Caco-2 (cell line): ENCODE measurements at regions not wholly inside any gene's neighbourhood (a gene's known extent, or its start where the extent isn't known, plus 50 kb on each side); places are given as distances from the start of the nearest gene placed in this dataset.

Experiments
- BruUV-seq: library from RNA; stranded (reverse); fragments of 400-500 nt; replicated peaks from 2 replicates; lab custom pipeline; 2021; lab: Mats Ljungman, UMichigan
- CTCF ChIA-PET: fragments of 300-600 bp; sonication (Branson Sonifier 250); formaldehyde crosslinking; loops from one replicate; lab custom pipeline; 2022; ENCODE audit warnings: antibody characterized with exemption; lab: Charles Lee
- POLR2A ChIA-PET: fragments of 300-600 bp; sonication (Branson Sonifier 250); formaldehyde crosslinking; loops from one replicate; lab custom pipeline; 2022; ENCODE audit warnings: antibody characterized with exemption; lab: Charles Lee
- DNase-seq, 2 experiments: peaks; one replicate each; pipeline versions ENCODE4 v3.0.0 to v3.0.0-alpha.2; 2020 to 2022
- H3K27me3 ChIP-seq: replicated peaks from 2 replicates; pipeline ENCODE4 v1.6.0; 2011; ENCODE audit warnings: low read length; ENCODE audit not compliant: control insufficient read depth, insufficient read depth
- H3K36me3 ChIP-seq: 2 replicates; pipeline ENCODE4 v1.5.1; 2011; ENCODE audit warnings: low read length; ENCODE audit not compliant: control insufficient read depth, insufficient read depth
- H3K4me1 ChIP-seq: fragments of 250-450 bp; sonication (Bioruptor Pico); 2 replicates; pipeline ENCODE4 v1.5.1; 2020; ENCODE audit warnings: mild to moderate bottlenecking
- H3K4me3 ChIP-seq: 2 replicates; pipeline ENCODE4 v1.5.1; 2011; ENCODE audit warnings: low read depth, mild to moderate bottlenecking, control low read depth, low read length
- H3K9me3 ChIP-seq: fragments of 250-450 bp; sonication (Bioruptor Pico); 2 replicates; pipeline ENCODE4 v1.5.1; 2020; ENCODE audit warnings: mild to moderate bottlenecking, moderate library complexity
- H3K27ac Mint-ChIP-seq: one replicate; pipeline ENCODE4 v1.8.0; 2022; ENCODE audit warnings: mixed read lengths; ENCODE audit not compliant: unreplicated experiment
- H3K27me3 Mint-ChIP-seq: one replicate; pipeline ENCODE4 v1.8.0; 2022; ENCODE audit warnings: mixed read lengths; ENCODE audit not compliant: insufficient read depth, unreplicated experiment
- H3K36me3 Mint-ChIP-seq: one replicate; pipeline ENCODE4 v1.8.0; 2022; ENCODE audit warnings: mild to moderate bottlenecking, mixed read lengths; ENCODE audit not compliant: insufficient read depth, unreplicated experiment
- H3K4me1 Mint-ChIP-seq: one replicate; pipeline ENCODE4 v1.8.0; 2022; ENCODE audit warnings: low read depth, mixed read lengths; ENCODE audit not compliant: unreplicated experiment
- H3K4me3 Mint-ChIP-seq: one replicate; pipeline ENCODE4 v1.8.0; 2022; ENCODE audit warnings: mild to moderate bottlenecking, moderate library complexity, mixed read lengths; ENCODE audit not compliant: unreplicated experiment
- H3K9me3 Mint-ChIP-seq: one replicate; pipeline ENCODE4 v1.8.0; 2022; ENCODE audit warnings: mixed read lengths; ENCODE audit not compliant: unreplicated experiment
- intact Hi-C: fragments of 100-400 bp; cut with micrococcal nuclease; formaldehyde crosslinking; loops from one replicate; pipeline ENCODE4 v1.10.0; 2022; ENCODE audit not compliant: unreplicated experiment
- TF ChIP-seq, protein P1 (sequence below), 2 experiments: fragments of 200-600 bp in 1 of 2; IDR thresholded peaks; 1 replicate in 1 of 2; 2 replicates in 1 of 2; pipeline versions ENCODE4 v1.5.1 to v1.8.0; 2011 to 2022; ENCODE audit warnings: antibody characterized with exemption in 1 of 2, control low read depth in 1 of 2, inconsistent platforms in 1 of 2, low read depth in 1 of 2, low read length in 1 of 2, mild to moderate bottlenecking in 1 of 2, moderate library complexity in 1 of 2; ENCODE audit not compliant: insufficient read depth in 1 of 2, severe bottlenecking in 1 of 2, unreplicated experiment in 1 of 2

DNA sequence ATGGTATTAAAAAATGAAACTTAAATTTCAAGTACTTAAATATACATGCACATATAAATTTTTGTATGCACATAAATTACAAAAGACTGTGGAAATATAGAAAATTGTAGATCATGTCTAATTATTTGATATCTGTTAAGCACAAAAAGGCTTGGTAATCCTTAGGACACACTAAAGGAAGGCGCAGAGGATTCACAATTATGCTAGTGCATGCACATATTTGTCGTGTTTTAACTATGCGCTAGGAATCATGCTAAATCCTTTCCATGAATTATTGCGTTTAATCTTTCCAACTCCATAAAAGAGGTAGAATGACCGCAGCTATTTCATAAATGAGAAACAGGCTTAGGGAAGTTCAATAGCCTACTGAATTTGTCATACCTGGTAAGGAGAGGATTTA is 244.1 kb upstream of the ITGA1 start:
- Mint-ChIP-seq H3K27ac (no peak overlapping the region), H3K27me3 (no peaks in the 10 kb centered on the region), H3K9me3 (no peaks in the 10 kb centered on the region), H3K4me1 (no peaks in the 10 kb centered on the region), H3K36me3 (no peaks in the 10 kb centered on the region), H3K4me3 (no peak overlapping the region)
- ChIA-PET POLR2A (no interaction called here), CTCF (no interaction called here)
- H3K27me3 ChIP-seq = no peaks in the 10 kb centered on the region
- DNase-seq = no peak
- no peaks in the 10 kb centered on the region for H3K36me3 ChIP-seq
- TF ChIP-seq, protein P1, sequence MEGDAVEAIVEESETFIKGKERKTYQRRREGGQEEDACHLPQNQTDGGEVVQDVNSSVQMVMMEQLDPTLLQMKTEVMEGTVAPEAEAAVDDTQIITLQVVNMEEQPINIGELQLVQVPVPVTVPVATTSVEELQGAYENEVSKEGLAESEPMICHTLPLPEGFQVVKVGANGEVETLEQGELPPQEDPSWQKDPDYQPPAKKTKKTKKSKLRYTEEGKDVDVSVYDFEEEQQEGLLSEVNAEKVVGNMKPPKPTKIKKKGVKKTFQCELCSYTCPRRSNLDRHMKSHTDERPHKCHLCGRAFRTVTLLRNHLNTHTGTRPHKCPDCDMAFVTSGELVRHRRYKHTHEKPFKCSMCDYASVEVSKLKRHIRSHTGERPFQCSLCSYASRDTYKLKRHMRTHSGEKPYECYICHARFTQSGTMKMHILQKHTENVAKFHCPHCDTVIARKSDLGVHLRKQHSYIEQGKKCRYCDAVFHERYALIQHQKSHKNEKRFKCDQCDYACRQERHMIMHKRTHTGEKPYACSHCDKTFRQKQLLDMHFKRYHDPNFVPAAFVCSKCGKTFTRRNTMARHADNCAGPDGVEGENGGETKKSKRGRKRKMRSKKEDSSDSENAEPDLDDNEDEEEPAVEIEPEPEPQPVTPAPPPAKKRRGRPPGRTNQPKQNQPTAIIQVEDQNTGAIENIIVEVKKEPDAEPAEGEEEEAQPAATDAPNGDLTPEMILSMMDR (IDR thresholded peaks at IDR 0.05; ENCODE audit: insufficient read depth in 1 of 2, low read depth in 1 of 2, low read length in 1 of 2, severe bottlenecking in 1 of 2, unreplicated experiment in 1 of 2) = no peak
- intact Hi-C loops = no loop called here
- H3K4me3 ChIP-seq = no peak overlapping the region
- H3K4me1 ChIP-seq = no peaks in the 10 kb centered on the region
- no TSS peak for BruUV-seq
- no peaks in the 10 kb centered on the region for H3K9me3 ChIP-seq

DNA sequence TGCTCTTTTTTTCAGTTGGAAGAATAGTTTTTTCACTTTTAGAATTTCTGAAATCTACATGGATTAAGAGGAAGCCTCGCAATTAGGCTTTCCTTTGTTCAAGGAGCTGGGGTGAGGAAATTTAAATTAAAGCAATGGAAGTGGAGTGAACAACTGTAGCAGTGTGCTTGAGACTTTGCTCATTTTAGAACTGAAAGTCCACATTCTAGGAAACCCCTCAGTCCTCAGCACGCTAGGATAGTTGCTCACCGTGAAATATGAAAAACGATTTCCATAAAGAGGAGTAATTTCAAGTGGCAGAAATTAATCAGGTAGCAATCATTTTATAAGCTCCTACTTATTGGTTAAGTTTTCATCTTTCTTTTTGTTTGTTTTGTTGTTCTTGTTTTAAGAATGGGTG is 243.0 kb upstream of the ITGA1 start:
- Histone ChIP-seq H3K36me3 (no peaks in the 10 kb centered on the region), H3K9me3 (no peaks in the 10 kb centered on the region), H3K27me3 (no peaks in the 10 kb centered on the region), H3K4me3 (no peak overlapping the region), H3K4me1 (no peaks in the 10 kb centered on the region)
- Mint-ChIP-seq H3K27ac (no peak overlapping the region), H3K4me1 (no peaks in the 10 kb centered on the region), H3K27me3 (no peaks in the 10 kb centered on the region), H3K9me3 (no peaks in the 10 kb centered on the region), H3K4me3 (no peak overlapping the region), H3K36me3 (no peaks in the 10 kb centered on the region)
- CTCF ChIA-PET = no interaction called here
- POLR2A ChIA-PET = no interaction called here
- intact Hi-C loops = no loop called here
- BruUV-seq = no TSS peak
- TF ChIP-seq, protein P1 (IDR thresholded peaks at IDR 0.05; ENCODE audit: insufficient read depth in 1 of 2, low read depth in 1 of 2, low read length in 1 of 2, severe bottlenecking in 1 of 2, unreplicated experiment in 1 of 2) = no peak
- no peak for DNase-seq

DNA sequence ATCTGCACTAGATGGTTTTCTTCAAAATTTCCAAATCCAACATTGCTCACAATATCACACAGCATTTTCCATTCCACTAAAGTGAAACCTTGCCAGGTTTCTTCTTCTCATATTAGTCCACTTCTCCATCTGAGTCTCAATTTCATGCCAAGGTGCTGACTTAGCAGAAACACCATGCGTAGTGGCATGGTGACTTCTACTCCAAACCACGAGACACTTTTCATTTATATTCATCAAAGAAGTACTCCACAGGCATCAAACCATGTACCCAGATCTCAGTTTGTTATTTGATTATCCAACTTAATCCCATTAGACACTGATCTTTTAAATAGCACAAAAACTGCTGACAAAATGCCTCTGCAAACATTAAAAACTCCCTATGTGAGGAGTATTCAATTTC is 233.4 kb upstream of the ITGA1 start:
- TF ChIP-seq, protein P1 (IDR thresholded peaks at IDR 0.05; ENCODE audit: insufficient read depth in 1 of 2, low read depth in 1 of 2, low read length in 1 of 2, severe bottlenecking in 1 of 2, unreplicated experiment in 1 of 2) = no peak
- peaks cover 6% of the 10 kb centered on the region for H3K27me3 Mint-ChIP-seq
- Histone ChIP-seq H3K9me3 (no peaks in the 10 kb centered on the region), H3K27me3 (no peaks in the 10 kb centered on the region), H3K4me1 (no peaks in the 10 kb centered on the region), H3K4me3 (no peak overlapping the region), H3K36me3 (no peaks in the 10 kb centered on the region)
- no TSS peak for BruUV-seq
- CTCF ChIA-PET = no interaction called here
- no peaks in the 10 kb centered on the region for H3K4me1 Mint-ChIP-seq
- no peak overlapping the region for H3K4me3 Mint-ChIP-seq
- H3K36me3 Mint-ChIP-seq = no peaks in the 10 kb centered on the region
- intact Hi-C loops = no loop called here
- DNase-seq = no peak
- no peaks in the 10 kb centered on the region for H3K9me3 Mint-ChIP-seq
- no peak overlapping the region for H3K27ac Mint-ChIP-seq
- POLR2A ChIA-PET = no interaction called here
